ENCODE measurements at regions not wholly inside any gene's neighbourhood (a gene's known extent, or its start where the extent isn't known, plus 50 kb on each side); places are given as distances from the start of the nearest gene placed in this dataset.

GRCh38 chr7:12085516-12085915 is 125.6 kb upstream of the TMEM106B start:
- TF ChIP-seq CTCF (IDR thresholded peaks at IDR 0.05), result no peak
- no peak for TF ChIP-seq POLR2A (IDR thresholded peaks at IDR 0.05)
